OCI-M2 (cell line): ENCODE measurements at regions not wholly inside any gene's neighbourhood (a gene's known extent, or its start where the extent isn't known, plus 50 kb on each side); places are given as distances from the start of the nearest gene placed in this dataset.
"Not testable (repeated sequence)": the region's sequence is repeated elsewhere in the genome, so short reads cannot be mapped to it uniquely, and the experiment has no call there.

Source experiments
- DNase-seq: peaks from one replicate; lab custom pipeline; 2025; ENCODE audit not compliant: unreplicated experiment; lab: John Stamatoyannopoulos, UW

DNA sequence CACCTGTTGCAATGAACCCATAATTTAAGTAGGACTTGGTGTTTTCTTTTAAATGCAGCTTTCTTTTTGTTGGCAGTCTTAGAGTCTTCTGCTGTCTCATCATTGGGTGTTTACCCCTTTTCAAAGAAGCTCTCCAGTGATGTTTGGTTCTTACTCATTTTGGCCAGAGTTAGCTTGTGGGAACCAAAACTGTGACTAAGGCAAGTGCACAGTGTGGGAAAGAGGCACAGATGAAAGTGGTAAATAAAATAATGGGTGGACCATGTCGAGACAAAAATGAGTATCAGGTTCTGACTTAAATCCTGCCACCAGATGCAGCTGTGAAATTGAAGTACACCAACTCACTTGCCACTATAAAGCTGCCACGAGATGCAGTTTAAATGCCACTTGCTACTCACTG lies 615.4 kb upstream of the MIS18BP1 start:
- no peak for DNase-seq

DNA sequence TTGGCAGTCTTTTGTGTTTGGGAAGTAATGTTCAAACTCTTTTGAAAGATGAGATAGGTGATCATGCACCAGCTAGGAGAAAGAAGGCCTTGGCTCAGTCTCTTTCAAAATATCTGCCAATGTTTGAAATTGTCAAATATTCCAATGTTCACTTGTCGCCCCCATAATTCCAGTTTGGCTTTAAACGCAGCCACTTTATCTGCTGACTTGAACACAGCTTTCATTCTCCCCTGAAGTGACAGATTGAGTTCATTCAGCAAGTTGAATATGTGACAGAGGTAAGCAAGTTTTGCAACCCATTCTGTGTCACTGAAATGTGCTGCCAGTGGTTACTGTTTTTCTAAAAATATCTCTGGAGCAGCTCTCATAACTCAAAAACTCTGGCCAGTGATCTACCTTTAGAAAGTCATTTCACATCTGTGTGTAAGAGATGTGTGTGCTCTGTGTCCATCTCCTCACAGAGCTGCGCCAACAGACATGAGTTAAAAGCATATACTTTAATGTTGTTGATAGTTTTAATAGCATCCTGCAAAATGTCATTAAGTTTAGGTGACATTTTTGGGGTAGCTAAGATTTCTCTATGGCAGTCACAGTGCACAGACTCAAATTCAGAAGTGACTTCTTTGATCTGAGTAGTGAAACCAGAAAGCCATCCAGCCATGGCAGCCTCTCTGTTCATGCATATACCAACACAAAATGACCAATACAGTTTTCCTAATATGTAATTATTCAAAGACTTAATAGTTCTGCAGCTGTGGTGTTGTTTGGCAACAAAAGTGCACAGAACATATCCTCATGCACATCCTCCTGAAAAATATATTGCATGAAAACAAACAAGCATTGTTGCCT lies 614.3 kb upstream of the MIS18BP1 start:
- DNase-seq, result no peak

DNA sequence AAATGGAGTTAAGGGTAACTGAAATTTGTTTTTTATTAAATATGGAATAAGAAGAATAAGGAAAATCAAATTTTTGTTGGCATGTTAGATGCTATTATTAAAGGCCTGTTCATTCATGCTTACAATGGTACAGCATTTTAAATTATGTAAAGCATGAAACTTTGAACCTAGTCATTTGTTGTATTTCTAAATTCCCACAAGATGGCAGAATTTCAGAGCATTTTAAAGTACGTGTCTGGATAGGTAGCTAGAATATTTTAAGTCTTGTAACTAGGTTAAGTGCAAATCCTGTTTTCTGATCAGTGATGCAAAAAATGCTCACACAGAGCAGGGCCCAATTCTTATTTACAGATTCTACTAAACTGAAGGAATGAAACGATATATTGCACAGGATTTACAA lies 585.6 kb upstream of the MIS18BP1 start:
- no peak for DNase-seq

DNA sequence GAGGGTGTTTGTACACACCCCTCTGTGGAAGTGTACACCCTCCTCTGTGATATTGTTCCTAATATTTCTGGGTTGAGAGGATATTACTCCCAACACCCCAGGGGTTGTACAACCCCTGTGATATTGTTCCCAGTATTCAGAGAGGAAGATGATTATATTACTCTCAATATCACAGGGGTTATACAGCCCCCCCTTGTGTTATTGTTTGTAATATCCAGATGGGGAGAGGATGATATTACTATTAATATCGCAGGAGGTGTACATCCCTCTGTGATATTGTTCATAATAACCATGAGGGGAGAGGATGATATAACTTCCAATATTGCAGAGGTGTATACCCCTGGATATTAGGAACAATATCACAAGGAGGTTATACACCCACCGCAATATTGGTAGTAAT lies 566.1 kb upstream of the MIS18BP1 start:
- no peak for DNase-seq

DNA sequence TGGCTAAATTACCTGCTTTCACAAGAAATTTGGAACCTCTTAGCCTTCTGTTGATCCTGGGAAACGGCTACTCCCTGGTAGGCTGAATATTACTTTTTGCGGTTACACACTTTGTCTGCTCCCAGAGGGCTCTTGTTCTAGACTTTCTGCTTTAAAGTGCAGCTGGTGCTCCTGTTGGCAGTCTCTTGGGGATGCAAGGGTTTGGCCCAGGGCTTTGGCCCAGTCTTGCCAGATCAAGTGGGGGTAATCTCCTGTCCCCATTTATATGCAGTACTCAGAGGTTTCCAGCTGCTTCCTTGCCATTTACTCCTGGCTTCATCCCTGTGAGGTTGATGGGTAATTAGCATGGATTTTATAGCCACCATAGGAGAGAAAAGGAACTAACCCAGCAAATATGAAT lies 558.2 kb upstream of the MIS18BP1 start:
- no peak for DNase-seq

DNA sequence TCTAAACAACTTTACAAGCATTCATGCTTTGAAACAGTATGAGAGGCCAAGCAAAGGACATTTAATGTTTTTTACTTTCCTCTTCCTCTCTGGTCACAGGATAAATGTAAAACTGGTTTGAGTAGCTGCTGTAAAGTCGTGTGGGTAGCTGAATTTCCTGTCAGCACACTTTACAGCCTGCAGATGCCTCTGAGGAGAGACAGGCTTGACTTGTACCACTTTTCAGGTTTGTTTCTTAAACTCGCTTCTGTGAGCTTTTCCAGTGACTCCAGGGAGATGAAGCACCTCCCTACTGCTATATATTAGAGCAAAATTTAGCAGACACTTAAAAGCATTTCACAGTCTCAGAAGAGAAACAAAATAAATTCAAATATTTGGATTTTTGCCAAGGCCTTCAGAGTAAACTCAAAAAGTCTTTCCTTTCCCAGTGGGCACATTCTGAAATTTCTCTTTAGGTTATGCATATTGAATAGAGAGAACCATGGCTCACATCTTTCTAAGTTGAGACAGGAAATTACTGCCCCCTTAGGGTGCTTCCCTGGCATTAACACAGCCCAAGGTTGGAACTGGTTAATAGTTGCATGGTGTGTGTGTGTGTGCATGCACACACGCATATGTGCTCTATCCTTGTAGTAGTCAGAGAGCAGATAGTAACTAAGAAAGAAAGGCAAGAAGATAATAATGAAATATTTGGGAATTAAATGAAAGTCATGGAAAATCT lies 557.3 kb upstream of the MIS18BP1 start:
- no peak for DNase-seq

DNA sequence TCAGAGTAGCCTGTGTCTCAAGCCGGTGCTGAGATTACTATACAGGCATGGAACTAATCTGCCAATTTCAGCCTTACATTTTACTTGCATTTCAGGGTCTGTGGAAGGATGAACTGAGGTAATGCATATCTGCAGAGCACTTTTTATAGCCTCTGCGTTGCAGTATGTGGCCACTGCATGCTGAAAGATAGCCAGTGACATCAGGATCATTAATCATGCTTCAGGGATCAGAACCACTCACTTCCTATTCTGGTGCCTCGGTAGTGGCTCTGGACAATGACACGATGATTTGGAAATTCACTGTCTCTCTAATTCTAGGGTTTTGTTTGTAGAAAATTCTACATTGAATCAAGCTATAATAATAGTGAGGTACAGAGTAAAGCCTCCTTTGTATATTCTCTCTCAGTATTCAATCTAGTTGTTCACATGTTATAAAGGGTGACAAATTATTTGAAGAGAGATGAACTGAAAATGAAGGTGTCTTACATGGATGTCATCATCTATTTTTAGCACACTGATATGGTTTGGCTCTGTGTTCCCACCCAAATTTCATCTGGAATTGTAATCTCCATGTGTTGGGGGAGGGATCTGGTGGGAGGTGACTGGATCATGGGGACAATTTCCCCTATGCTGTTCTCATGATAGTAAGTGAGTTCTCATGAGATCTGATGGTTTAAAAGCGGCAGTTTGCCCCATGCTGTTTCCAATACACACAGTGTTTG lies 554.3 kb upstream of the MIS18BP1 start:
- DNase-seq, result peak; percentile 45

DNA sequence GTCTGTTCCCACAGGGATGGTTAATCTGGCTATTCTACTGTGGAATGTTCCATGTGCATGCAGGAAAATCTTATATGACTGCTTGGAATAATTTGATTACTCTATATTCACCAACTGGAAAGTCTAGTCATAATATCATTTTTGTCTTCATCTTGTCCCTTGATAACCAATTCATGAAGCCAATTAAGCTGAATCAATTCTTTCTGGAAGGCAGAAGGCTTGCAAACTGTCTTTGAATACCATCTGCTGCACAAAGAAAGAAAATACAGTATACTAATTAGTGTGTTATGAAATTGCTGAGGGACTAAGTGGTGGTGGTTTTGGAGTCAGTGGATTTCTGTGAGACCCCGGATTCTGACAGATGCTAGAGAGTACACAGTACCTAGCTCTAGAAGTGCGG lies 546.5 kb upstream of the MIS18BP1 start:
- no peak for DNase-seq

DNA sequence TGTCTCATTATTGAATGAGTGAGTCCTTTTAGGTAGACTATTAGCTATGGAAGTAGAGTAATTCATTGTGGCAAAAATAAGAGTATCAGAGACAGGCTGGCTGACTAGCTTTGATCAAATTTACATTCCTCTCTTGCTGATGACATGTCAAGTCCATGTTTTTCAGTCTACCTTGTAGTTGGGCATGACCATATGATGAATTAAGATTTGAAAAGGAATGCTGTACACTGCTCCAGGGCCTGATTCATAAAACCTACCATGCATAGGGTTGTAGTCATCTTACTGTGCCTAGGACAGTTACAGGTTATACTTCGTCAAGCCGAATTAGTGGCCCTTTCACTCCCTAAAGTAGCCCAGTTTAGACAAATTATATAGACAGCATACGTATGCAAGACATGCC lies 545.7 kb upstream of the MIS18BP1 start:
- no peak for DNase-seq

DNA sequence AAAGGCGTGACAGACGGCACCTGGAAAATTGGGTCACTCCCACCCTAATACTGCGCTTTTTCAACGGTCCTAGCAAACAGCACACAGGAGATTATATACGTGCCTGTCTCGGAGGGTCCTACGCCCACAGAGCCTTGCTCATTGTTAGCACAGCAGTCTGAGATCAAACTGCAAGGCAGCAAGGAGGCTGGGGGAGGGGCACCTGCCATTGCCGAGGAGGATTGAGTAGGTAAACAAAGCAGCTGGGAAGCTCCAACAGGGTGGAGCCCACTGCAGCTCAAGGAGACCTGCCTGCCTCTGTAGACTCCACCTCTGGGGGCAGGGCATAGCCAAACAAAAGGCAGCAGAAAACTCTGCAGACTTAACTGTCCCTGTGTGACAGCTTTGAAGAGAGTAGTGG lies 543.0 kb upstream of the MIS18BP1 start:
- DNase-seq, result not testable (repeated sequence)

DNA sequence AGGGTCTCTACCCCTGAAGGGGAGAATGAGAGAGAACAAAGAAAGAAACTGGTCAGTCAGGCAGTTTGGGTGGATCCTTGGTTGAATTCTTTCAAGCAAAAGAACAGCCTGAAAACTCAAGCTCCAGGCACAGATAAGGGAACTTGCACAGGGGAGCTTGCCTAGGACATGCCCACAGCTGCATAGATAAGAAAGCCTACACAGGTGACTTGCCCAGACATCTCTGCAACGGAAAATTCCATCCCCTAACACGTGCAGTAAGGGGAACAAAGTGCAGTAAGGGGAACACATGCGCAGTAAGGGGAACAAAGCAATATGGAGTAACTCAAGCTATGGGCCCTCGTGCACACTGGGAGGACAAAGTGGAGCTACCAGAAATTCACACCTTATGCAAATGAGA lies 540.1 kb upstream of the MIS18BP1 start:
- DNase-seq, result no peak

DNA sequence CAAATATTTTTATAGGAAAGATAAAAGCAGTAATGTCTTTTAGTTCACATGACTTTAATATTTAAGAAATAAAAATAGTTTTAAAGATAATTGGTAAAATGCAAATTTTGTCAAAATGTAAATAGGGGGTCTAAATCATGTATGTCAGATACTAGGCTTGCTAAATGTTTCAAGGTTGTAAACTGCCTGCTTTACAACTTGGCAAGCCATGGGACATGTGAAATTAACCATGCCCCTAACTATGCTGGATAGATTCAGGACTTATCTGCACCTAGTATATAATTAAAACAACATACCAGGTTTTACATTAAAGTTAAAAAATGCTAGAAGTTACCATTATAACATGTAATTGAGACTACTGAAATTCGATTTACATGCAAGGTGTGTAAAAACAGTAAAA lies 537.3 kb upstream of the MIS18BP1 start:
- no peak for DNase-seq

DNA sequence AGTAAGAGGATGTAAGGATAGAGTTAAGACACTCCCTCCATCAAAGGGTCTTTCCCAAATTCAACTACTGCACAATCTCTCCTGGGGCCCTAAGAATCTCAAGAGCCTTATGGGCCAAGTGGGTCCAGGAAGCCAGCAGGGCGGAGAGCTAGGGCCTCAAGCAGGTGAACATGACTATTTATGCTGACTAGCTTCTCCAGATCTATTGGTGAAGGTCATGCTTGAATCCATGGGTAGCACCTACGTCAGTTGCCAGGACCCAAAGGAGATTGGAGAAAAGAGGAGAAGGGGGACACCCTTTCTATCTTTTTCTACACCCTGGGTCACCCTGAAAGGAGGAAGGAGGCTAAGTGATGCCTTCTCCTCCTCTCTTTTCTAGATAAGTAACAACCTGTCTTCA lies 534.2 kb upstream of the MIS18BP1 start:
- DNase-seq, result no peak

DNA sequence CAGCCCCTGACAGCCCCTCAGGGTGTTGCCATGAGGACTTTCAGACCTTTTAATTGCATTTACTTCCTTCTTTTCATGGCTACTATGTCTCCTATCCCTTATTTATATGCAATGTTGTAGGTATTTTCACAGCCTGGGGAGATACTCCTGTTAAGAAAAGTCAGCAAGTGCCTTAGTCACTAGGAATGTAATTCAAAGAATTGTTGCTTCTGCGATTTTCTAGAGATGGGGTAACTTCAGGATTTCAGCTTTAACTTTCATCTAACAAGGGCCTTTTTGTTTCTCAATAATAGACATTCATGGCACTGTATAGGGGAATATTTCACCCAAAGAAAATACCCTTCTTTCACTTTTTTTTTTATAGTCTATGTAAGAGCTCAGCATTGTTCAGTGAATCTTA lies 533.3 kb upstream of the MIS18BP1 start:
- no peak for DNase-seq

DNA sequence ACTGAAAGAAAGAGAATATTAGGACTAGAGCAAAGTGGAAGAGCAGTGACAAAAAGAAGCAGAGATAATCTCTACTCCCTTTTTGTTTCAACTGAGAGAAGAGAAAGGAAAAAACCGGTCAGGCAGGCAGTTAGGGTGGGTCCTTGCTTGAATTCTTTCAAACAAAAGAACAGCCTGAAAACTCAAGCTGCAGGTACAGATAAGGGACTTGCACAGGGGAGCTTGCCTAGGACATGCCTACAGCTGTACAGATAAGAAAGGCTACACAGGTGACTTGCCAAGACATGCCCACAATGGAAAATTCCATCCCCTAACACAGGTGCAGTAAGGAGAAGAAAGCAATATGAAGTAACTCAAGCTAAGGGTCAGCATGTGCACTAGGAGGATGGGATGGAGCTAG lies 532.2 kb upstream of the MIS18BP1 start:
- no peak for DNase-seq

DNA sequence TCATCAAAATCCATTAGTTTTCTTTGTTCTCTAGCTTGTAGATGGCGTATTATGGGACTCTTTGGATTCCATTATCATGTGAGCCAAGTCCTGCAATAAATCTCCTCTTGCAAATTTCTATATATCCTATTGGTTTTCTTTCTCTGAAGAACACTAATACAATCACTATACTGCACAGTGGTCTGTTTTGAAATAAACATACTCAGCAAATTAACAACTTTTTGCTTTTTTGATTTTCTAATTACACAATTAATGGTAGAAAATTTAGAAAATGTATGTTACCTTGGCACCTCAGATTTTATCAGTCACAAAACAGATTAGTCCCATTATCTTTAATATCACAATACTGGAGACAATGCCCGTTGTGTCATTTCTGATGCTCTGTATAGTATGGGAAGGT lies 513.2 kb upstream of the MIS18BP1 start:
- DNase-seq, result no peak

DNA sequence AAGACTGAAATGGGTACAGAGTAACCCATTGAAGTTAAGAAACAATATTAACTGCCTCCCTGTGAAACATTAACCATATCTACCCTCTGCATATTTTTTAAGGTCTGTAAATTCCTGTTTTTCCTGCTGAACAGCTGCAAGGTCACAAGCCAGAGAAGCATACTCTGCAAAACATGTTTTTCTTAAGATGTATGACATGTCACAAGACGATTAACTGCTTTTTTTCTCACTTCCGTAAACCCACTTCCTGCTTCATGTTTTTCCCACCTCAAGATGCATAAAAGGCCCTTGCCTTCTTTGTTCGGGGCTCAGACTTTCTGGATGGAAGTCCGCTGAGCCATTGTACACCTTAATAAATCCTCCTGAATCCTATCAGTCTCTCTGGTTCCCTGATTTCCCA lies 504.7 kb upstream of the MIS18BP1 start:
- no peak for DNase-seq

DNA sequence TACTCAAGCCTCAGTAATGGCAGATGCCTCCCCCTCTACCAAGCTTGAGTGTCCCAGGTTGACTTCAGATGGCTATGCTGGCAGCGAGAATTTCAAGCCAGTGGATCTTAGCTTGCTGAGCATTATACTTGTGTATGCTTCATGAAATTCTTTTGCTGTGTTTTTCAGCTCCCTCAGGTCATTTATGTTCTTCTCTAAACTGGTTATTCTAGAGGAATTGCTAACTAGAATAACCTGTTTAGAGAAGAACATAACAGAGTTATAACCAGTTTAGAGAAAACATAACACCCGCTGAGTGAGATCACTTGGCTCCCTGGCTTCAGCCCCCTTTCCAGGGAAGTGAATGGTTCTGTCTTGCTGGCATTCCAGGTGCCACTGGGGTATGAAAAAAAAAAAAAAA lies 503.4 kb upstream of the MIS18BP1 start:
- DNase-seq, result not testable (repeated sequence)

DNA sequence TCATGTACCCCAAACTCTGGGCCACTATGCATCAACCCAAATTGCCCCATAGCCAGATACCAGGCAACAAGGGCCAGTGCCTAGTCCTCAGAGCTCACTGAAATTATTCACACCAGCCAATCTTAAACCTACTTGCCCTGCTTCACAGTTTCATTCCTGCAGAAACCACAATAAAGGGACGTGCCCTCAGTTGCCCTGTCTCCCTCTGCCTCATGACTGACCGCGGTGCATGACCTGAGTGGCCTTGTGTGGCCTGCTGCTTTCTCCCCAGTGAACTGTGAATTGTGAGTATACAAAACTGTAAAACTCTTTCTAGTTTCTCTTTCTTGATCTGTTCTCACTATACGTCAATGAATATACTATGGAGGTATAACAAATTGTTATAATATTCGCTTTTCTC lies 490.9 kb upstream of the MIS18BP1 start:
- DNase-seq, result no peak

DNA sequence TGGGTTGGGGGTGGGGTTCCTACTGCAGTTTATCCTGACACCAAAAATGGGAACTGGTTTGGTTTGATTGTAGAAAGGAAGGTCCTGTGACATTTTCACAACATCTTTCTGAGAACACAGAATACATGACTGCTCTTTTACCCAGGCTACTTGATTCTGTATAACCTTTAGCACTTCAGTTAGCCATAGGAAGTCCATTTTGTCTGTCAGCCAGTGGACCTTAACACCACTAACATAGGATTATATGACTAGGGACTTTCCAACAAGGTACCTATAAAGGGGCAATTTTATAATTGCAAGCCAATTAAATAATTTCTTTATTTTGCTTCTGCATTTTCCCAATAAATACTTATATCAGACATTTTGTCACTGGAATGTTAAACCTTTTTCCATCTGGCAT lies 489.2 kb upstream of the MIS18BP1 start:
- no peak for DNase-seq

DNA sequence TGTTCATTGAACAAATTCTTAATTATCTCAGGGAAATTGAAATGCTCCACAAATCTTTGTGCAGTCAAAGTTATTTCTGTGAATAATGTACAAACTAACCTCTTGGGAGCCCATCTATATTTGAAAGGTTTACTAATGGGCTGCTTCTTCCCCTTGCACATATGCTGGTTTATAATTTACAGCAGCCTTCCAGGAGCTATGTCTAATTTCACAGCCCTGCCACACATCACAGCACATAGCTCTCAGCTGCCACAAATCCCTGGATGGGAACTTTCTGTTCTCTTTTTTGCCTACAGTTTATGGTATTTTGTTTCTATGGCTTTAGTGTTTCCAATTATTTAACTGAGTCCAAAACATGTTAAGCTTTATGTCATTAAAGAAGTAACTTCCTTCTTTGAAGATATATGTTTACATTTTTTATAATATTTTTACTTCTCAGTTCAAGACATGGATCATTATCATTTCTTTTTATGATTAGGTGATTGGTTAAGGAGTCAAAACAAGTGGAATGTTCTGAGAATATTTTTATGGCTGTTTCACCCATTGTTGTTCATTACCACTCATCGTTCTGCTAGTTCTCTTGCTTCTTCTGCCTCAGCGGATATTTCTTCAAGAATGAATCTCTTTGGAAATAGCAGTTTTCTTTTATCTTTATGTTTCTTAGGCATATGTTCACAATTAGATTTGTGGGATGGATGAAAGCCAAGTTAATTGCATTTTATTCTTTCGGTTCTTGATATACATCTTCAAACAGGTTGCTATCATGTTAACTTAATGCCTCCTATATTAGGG lies 475.6 kb upstream of the MIS18BP1 start:
- no peak for DNase-seq
